RPMI7951 (cell line): ENCODE measurements at regions not wholly inside any gene's neighbourhood (a gene's known extent, or its start where the extent isn't known, plus 50 kb on each side); places are given as distances from the start of the nearest gene placed in this dataset.

ENCODE experiments used
- DNase-seq: peaks from one replicate; pipeline ENCODE4 v3.0.0-alpha.2; 2012; ENCODE audit warnings: low read depth

DNA sequence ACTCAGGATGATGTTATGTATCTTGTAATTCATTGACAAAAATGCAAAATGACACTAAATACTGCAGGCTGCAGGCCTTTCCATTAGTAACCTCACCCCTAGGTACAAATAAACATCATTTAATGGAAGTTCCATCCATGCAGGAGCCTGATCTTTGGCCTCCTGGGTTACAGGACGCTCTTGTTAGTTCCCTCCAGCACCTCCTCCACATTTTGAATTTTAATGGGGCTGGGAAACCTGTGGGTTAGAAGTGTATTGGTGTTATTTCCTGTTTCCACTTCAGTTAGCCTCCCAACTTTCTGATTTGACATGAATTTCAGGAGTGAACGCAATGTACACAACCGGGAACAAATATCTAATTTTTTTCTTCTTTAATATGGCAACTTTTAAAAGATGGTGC is 237.1 kb upstream of the ARGLU1 start:
- no peak for DNase-seq

DNA sequence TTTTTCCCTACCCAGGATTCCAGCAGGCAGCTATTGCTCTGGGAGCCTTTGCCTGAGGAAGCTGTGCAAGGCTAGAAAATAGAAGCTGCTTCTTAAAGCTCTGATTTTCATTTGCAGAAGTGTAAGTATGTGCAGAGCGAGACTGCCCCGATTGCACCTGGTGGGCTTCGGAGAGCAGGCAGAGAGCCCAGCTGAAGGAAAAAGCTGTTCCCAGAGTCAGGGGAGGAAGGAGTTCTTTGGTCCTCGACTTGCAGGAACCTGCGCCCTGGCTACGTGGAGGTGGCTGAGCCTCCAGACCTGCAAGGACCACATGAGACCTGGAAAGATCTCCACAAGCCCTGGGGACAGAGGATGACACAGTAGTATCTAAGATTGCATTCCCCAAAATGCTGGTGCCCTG is 235.0 kb upstream of the ARGLU1 start:
- no peak for DNase-seq

DNA sequence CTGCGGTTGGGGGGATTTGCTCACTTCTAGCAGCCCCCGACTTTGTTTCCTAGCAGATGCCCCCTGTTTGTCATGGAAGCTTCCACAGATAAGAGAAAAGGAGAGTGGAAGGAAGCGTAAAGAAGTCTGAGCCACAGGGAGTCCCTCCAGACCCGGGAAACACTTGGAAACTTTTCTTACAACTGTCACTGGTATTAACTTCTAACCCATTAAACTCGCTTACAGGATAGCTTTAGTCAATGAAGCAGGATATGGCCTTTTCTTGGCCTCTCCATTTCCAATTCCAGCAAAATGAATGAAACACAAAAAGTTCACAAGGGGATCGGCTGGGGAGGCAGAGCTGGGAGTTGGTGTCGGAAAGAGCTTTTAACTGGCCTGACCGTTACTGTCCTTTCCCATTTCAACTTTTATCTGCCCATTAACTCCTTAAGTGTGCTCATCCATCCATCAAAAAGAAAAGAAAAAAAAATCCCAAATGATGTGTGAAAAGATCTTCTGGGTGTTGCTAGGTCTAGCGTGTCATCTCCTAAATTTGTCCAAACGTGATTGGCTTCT is 231.9 kb upstream of the ARGLU1 start:
- DNase-seq = no peak

DNA sequence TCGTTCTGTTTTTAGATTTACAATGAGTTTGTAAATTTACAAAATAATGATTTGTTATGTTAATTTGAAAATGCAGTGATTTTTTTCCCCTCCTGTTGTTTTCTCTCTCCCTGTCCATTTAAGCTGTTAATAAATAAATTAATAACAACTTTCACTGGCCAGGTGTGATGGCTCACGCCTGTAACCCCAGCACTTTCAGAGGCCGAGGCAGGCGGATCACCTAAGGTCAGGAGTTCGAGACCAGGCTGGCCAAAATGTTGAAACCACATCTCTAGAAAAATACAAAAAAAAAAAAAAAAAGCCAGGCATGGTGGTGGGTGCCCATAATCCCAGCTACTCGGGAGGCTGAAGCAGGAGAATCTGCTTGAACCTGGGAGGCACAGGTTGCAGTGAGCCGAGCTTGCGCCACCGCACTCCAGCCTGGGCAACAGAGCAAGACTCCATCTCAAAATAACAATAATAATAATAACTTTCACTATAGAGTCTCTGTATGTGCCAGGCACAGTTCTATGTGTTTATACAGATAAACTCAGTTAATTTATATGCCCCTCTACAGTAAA is 229.2 kb upstream of the ARGLU1 start:
- DNase-seq = no peak

DNA sequence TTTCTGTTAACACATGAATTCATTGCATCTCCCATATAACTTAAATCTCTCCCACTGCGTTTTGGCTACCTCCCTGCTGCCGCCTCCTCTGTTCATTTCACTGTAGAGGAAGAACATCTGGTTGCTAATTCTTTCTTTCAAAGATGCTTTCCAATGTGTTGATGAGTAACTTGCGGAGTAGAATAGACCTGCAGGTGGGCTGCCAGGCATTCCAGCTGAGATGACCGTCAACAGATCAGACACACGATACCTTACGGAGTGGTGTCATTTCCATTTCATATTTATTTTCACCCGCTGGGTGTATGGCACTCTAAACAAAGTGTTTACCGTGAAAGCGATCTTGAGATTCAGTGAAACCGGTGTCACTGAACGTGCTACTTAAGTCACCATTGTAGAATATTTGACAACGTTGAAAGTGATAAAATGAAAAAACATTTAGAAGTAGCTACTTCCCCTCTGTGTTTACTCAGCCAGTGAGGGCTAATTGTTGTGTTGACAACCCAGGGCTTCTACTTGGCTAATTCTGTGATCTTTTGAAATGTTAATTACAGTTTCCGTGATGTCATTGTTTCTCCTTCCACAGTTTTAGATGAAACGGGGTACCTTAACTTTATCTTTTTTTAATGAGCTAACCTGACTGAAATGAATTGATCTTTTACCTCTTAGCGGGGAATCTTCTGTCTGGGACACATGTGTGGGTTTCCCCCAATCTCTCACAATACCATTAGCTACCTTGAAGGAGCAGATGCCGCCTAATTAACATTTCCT is 228.5 kb upstream of the ARGLU1 start:
- no peak for DNase-seq

DNA sequence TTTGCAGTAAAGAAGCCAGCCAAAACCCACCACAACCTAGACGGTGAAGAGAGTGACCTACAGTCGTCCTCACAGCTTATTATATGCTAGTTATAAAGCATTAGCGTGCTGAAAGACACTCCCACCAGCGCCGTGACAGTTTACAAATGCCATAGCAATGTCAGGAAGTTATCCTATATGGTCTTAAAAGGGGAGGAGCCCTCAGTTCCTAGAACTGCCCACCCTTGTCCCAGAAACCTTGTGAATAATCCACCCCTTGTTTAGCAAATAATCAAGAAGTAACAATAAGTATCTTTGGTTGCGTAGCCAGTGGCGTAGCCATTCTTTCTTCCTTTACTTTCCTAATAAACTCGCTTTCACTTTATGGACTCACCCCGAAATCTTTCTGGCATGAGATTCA is 227.9 kb upstream of the ARGLU1 start:
- no peak for DNase-seq

DNA sequence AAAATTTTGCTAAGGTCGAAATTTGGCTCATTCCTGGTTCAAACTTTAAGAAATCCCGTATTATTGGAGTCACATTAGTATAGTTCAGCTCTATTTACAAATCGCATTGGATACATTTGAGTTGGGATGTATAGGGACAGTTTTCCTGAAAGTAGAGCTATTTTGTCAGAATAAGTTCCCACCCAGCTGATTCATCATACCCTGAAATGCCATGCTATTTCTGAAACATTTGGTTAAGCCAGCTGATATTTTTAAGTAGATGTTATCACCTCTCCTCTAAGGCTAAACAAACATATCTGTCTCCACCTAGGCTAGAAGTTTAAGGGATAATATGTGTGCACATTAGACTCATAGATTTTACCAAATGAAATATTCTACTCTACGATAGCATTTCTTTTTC is 226.2 kb upstream of the ARGLU1 start:
- no peak for DNase-seq

DNA sequence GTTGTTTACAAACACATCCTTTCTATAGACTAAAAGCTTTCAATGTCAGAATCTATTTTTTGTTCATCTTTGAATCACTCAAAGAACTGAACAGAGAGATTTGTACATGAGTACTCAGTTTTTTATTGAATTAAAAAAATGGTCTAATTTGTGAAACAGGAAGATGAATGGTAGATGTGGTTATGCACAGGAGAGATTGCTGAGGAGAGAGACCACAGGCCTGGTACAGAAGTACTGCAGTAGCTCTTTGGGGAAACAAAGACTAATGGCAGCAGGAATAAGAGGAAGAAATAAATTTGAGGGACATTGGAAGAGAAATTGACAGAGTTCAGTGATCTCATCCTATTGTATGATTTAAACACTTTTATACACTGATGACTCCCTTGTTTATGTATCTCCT is 222.0 kb upstream of the ARGLU1 start:
- no peak for DNase-seq

DNA sequence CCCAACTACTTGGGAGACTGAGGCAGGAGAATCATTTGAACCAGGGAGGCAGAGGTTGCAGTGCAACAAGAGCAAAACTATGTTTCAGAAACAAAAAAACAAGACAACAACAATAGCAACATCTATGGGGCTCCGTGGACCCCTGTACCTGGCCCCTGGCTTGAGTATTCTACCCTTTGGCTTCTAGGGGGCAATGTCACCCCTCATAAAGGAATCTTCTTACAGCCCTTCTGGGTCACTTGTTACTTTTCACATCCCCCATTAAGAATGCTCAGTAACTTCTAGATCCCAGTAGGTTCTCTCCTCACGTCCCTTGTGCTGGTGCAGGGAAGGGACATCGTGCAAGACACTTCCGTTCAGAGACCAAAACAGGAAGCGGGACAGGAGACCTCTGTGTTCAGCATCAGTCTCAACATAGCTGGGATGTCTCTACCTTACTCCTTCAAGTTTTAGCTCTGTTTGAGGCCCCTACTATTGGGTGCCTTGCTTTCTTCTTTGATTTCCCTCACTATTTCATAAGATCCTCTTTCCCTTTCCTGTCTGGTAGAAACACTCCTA is 218.1 kb upstream of the ARGLU1 start:
- no peak for DNase-seq

DNA sequence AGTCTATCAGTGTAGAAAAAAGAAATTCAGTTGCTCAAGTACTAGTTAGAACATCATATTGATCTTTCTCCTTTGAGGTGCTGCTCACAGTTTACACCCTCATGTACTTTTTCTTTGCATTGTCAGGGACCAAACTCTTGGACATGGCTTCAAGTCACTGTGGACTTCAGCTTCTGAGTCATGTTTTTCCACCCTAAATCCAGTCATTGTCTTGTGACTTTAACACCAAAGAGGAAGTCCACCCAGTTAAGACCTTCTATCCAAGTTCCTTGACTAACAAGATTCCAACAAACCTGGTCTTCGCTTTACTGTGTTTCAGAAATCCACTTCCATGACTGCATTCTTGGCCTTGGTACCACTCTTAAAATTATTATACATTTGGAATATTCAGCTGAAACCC is 206.7 kb upstream of the ARGLU1 start:
- DNase-seq = no peak

DNA sequence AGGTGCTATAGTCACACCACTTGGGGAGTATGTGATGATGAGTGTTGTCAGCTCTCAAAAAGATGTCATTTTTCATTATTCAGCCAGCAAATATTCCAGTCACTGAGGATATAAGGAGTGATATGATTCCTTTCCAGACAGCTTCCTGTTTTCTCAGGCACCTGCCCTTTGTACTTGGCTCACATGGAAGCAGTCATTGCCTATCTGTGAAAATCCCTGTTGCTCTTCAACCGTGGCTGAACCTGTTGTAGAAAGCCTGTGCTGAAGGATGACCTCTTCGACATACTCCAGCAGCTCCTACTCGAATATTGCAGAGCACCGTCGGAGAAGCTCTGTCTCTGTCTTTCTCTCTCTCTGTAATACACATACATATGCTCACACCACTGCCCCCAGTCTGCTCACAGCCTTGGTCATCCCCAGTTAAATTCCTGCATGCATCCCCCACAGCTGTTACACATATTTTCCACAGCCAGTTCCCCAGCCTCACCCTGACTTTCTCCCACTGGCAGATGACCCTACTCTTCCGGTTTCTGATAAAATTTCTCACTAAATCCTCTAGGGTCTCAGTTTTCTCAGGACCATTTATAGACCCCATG is 204.2 kb upstream of the ARGLU1 start:
- DNase-seq = no peak

DNA sequence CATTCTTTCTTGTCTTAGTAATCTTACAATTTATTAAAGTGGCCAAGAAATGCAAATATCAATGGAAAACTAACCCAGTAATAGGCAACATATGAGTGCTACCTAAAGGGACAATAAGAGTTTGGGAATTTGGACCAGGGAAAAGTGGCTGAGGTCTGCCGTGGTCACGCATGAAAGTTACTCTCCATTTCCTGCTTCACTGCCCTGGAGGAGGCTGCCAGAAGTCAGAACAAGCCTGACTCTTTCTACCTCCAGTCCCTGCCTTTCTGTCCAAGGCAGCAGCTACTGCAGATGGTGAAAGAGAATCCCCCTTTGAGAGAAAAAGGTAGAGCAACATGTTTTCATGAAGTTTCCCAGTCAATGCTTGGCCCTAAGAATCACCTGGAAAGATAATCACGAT is 201.1 kb upstream of the ARGLU1 start:
- no peak for DNase-seq

DNA sequence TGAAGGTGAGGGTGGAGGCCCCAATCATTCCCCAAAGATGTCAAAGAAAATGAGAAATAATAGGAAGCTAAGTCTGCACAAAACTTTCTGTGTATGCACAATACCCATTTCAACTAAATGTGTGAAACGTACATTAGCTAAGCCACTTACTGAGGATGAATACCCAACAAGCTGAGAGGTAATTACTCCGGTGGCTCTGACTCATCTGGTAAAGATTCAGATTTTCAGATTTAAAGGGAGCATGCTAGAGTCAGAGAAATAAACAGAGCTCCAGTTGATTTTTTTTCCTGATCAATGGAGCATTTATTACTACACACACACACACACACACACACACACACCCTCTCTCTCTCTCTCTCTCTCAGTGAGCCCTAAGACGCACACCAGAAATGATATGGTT is 194.8 kb upstream of the ARGLU1 start:
- no peak for DNase-seq

DNA sequence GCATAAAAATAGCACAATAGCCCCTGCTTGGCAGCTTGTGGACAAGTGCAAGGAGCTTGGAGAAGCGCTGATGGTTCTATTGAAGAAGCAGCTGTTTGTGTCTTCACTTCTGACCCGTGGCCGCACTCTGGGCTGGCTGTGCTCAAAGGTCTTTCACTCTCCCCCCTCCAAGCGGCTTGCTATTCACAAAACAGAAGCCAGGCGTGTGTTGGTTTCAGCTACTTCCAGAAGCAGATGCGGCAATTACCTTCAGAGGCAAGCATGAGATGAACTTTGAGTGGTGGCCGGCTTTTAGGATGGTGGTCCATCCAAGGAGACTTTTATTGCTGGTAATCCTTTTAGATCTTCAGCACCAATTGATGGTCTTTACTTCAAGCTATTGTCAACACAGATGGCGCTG is 188.5 kb upstream of the ARGLU1 start:
- DNase-seq = no peak

DNA sequence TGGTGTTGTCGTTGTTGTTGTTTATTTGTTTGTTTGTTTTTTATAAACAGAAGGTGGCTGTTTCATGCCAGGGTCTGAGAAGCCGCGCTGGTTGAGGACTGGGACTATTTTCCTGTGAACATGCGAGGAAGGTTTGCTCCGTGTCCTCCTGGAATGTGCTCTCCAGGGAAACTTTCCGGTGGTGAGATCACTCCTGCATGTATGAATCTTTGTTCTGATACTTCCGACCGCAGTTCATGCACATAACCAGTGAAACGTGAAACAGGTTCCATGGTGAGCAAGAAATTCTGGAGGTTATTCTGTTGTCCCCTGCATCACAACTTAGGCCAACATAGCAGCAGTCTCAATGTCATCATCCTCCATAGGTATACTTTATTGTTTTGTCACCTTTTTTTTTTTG is 187.6 kb upstream of the ARGLU1 start:
- DNase-seq = no peak

DNA sequence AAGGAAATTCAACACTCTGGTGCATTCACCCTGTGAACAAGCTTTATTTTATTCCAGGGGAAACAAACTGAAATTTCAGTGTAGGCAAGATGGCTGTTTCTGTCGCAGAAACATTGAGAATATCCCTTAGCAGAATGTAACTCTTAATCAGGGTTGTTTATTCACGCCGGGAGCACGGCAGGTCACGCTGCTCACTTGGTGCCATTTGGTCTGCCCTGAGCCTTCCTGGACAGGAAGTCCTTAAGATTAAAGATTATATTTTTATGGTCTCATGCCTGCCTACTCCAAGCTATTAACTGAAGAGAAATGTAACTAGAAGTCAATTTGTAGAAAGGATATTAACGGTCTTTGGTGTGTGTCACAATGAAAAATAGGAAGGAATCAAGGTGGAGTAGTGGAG is 185.3 kb upstream of the ARGLU1 start:
- DNase-seq = no peak

DNA sequence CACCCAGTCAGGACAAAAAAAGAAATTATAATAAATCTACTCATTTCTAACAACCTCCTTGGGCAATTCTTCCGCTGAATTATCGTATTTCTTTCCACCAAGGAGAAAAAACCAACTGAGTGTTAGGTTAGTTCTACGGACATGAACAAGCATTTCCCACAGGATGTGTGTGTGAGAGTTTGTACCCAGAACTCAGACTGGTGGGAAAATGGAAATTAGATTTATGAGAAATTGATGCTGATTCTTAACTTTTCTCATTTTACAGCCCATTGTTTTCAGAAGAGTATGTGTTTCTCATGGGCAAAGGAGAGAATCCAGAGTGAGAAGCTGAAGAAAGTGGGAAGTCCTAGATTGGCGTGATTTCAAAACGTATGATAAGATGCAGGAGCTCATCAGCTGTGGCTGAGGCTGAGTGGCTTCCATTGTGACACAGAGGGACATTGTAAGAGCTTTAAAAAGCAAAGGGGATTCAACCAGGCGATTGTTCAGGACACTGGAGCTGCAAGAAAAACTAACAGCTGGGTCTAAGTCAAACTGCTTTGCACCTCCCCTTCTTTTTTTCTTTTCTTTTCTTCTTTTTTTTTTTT is 184.7 kb upstream of the ARGLU1 start:
- DNase-seq = no peak

DNA sequence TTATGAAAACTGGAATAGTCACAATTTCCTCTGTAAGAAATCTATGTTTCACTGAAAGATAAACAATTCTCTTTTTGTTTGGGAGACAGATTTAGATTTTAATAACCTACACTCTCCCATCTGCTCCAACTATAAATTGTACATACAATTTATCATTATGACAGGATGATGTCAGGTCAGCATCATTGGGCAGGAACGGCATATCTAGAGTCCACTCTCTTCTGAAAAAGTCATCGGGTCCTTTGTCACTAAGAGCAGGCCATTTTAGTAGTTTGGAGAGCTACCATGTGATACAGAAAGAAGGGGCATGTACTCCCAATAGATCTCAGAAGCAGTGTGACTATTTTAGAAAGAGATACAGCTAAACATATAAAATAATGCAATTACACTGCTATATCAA is 180.8 kb upstream of the ARGLU1 start:
- DNase-seq = no peak

DNA sequence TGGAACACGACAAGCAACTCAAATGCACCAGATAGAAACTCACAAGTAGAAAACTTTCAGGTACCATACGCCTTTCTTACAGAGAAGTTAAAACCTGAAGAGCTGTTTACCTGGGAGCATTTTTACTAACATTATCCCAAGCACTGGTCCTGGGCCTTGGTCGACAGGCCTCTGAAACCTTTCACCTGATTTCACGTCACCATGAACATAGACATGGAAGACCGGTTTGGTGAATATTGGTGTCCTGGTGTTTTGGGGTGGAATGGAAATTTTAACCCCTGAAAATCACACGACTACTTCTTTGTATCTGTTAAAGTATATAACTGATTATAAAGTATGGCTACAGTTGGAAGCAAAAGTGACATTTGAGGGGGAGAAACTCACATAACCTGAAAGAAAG is 176.6 kb upstream of the ARGLU1 start:
- no peak for DNase-seq

DNA sequence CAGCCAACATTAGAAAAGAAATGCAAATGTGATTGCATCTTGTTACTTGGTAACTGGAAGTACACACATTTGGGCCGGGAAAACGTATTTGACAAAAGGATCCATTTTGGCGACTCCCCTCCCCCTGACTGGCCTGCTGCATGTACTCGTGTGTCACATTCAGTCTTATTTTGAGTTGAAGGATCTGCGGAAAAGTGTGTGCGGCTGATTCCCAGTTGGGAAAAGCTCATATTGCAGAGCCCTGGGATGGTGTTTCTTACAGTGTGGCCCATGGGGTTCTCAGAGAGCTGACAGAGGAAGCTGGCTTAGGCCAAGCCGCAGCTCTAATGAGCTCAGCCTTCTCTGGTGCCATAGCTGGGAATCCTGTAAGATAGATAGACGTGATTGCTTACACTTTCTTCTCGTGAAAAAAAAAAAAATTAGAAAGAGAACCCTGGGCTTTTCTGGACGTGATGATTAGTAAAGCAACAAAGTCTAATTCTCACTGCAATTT is 170.3 kb upstream of the ARGLU1 start:
- no peak for DNase-seq

DNA sequence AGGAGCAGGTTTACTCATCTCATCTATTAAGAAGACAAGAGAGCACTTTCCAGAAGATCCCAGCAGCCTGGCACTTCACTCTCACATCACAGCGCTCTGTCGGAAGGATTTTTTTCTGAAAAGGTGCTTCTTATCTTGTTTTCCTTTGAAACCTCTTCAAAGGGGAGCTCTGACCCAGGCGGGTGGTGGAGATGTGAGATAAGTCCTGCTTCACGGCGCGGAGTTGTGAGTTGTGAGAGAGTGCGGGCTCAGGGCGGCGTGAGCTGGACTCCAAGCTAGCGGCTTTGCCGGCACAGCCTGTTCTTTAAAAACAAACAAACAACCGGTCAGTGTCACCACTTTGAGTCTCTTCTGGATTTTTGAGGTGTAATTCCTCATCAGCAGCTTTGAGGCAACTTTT is 169.0 kb upstream of the ARGLU1 start:
- DNase-seq = no peak

DNA sequence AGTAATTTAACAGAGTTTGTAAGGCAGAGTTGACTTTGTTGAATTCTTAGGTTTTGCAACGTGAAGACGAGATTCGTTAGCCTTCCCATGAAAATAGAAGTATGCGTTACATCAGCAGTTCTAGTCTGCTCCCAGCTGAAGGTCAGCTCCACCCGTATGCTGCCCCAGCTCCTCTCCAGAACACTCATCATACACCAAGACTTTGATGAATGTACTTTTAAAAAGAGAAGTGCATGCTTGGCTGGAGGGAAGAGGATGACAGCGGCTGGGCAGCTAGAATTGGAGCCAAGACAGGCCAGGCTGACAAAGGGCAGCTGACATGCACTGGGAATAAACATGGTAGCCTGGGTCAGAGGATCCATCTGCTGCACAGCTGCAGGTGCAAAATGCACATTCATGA is 166.3 kb upstream of the ARGLU1 start:
- DNase-seq = no peak
